Lung (tissue), 11 donors: ENCODE measurements at regions not wholly inside any gene's neighbourhood (a gene's known extent, or its start where the extent isn't known, plus 50 kb on each side); places are given as distances from the start of the nearest gene placed in this dataset.
"Not testable (repeated sequence)": the region's sequence is repeated elsewhere in the genome, so short reads cannot be mapped to it uniquely, and the experiment has no call there.

Experiments
- ATAC-seq: fragments of 200-7000 bp; cut with Tn5 transposase; one replicate; pipeline ENCODE4 v1.9.1; 2020; ENCODE audit warnings: moderate number of reproducible peaks; ENCODE audit not compliant: insufficient read depth, low FRiP score
- DNase-seq, 3 donors: peaks; one replicate each; pipeline ENCODE4 v3.0.0-alpha.2; 2013 to 2017
- H3K27ac ChIP-seq, 2 donors: one replicate each; pipeline ENCODE4 v1.5.1; 2013; ENCODE audit warnings: mild to moderate bottlenecking in 2 of 2, moderate library complexity in 2 of 2, control low read depth in 1 of 2, inconsistent platforms in 1 of 2, low read depth in 1 of 2, low read length in 1 of 2
- H3K27me3 ChIP-seq, 3 donors: one replicate each; pipeline ENCODE4 v1.5.1; 2013; ENCODE audit warnings: low read length in 2 of 3; ENCODE audit not compliant: control insufficient read depth in 3 of 3, insufficient read depth in 3 of 3
- H3K36me3 ChIP-seq, 4 donors: one replicate each; pipeline ENCODE4 v1.5.1; 2013; ENCODE audit warnings: low read length in 4 of 4, mild to moderate bottlenecking in 1 of 4, moderate library complexity in 1 of 4; ENCODE audit not compliant: control insufficient read depth in 4 of 4, insufficient read depth in 4 of 4
- H3K4me1 ChIP-seq, 5 donors: one replicate each; pipeline ENCODE4 v1.5.1; 2013; ENCODE audit warnings: low read length in 5 of 5, mild to moderate bottlenecking in 2 of 5, moderate library complexity in 1 of 5; ENCODE audit not compliant: control insufficient read depth in 5 of 5, insufficient read depth in 5 of 5
- H3K4me3 ChIP-seq: one replicate; pipeline ENCODE4 v1.5.1; 2013; ENCODE audit warnings: mild to moderate bottlenecking, control low read depth, moderate library complexity
- H3K9ac ChIP-seq, 2 donors: one replicate each; pipeline ENCODE4 v1.5.1; 2013; ENCODE audit warnings: low read length in 2 of 2, control low read depth in 1 of 2; ENCODE audit not compliant: insufficient read depth in 1 of 2
- H3K9me3 ChIP-seq, 4 donors: one replicate each; pipeline ENCODE4 v1.5.1; 2013; ENCODE audit warnings: low read length in 3 of 4, mild to moderate bottlenecking in 1 of 4, moderate library complexity in 1 of 4; ENCODE audit not compliant: control insufficient read depth in 4 of 4, insufficient read depth in 3 of 4
- WGBS, 2 donors: extraction: QIAGEN DNeasy Blood & Tissue Kit; methylation state at CpG; one replicate each; pipeline ENCODE4 v1.1.7; 2013; 5-methylcytosine and 5-hydroxymethylcytosine counted together
- TF ChIP-seq, protein P1 (sequence below): IDR thresholded peaks from 2 replicates; pipeline ENCODE4 v1.5.1; 2012; ENCODE audit warnings: mild to moderate bottlenecking; ENCODE audit errors: control extremely low read depth, extremely low read depth
- donor health status: control.
- donor health status: control.
- donor health status: Bipolar disorder and iron deficiency.
- donor health status: healthy.
- donor health status: DM: yes; HTN: yes; CAD: no.

GRCh38 chr17:79548116-79548515, 62.7 kb downstream of the RBFOX3 start:
- H3K4me1 ChIP-seq: peaks cover 0 to 5% (median 0%) of the 10 kb centered on the region in 5 donors
- H3K9me3 ChIP-seq: peaks cover 0 to 3% (median 0%) of the 10 kb centered on the region in 4 donors
- H3K27me3 ChIP-seq: peaks cover 0 to 17% (median 4%) of the 10 kb centered on the region in 3 donors
- H3K27ac ChIP-seq: no peak overlapping the region
- no peak for DNase-seq
- TF ChIP-seq, protein P1, sequence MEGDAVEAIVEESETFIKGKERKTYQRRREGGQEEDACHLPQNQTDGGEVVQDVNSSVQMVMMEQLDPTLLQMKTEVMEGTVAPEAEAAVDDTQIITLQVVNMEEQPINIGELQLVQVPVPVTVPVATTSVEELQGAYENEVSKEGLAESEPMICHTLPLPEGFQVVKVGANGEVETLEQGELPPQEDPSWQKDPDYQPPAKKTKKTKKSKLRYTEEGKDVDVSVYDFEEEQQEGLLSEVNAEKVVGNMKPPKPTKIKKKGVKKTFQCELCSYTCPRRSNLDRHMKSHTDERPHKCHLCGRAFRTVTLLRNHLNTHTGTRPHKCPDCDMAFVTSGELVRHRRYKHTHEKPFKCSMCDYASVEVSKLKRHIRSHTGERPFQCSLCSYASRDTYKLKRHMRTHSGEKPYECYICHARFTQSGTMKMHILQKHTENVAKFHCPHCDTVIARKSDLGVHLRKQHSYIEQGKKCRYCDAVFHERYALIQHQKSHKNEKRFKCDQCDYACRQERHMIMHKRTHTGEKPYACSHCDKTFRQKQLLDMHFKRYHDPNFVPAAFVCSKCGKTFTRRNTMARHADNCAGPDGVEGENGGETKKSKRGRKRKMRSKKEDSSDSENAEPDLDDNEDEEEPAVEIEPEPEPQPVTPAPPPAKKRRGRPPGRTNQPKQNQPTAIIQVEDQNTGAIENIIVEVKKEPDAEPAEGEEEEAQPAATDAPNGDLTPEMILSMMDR: no peak
- no peaks in the 10 kb centered on the region for H3K36me3 ChIP-seq
- ATAC-seq: no peak
- no peak overlapping the region for H3K4me3 ChIP-seq
- no peak overlapping the region for H3K9ac ChIP-seq
- 83 to 89% methylated on average over 14 of the region's 14 CpGs for WGBS, 2 donors

DNA sequence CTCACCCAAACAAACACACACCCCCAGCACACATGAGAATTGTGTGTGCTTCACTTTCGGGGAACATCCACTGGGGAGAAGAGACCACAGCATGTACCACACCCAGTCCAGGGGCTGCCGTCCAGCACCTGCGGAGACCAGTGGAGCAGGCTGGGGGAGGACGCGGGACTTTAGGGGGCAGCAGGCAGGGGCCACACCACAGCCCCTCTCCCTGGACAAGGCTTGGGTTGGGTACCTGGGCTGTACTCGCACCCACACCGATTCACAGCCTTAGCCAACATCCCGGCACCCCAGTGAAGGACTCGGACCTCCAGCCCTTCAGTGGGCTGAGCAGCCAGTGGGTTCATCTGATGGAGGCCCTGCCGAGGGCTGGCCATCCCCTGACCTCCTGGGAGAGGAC, 63.3 kb downstream of the RBFOX3 start:
- no peak overlapping the region for H3K27ac ChIP-seq
- peaks cover 0 to 8% (median 0%) of the 10 kb centered on the region in 5 donors for H3K4me1 ChIP-seq
- peaks cover 0 to 3% (median 0%) of the 10 kb centered on the region in 4 donors for H3K9me3 ChIP-seq
- H3K27me3 ChIP-seq: peaks cover 0 to 17% (median 4%) of the 10 kb centered on the region in 3 donors
- ATAC-seq: no peak
- H3K36me3 ChIP-seq: no peaks in the 10 kb centered on the region
- 83 to 87% methylated on average over 10 of the region's 10 CpGs for WGBS, 2 donors
- H3K9ac ChIP-seq: no peak overlapping the region
- TF ChIP-seq, protein P1: no peak
- DNase-seq: no peak
- no peak overlapping the region for H3K4me3 ChIP-seq

- DNase-seq, H3K9me3 ChIP-seq, ATAC-seq, H3K27ac ChIP-seq, H3K4me1 ChIP-seq, H3K9ac ChIP-seq, H3K4me3 ChIP-seq, H3K36me3 ChIP-seq: not testable (repeated sequence)
- H3K27me3 ChIP-seq: peaks cover 0 to 17% (median 4%) of the 10 kb centered on the region in 3 donors
- 84 to 94% methylated on average over 12 of the region's 12 CpGs for WGBS, 2 donors
Measured at GRCh38 chr17:79547171-79547570, 63.7 kb downstream of the RBFOX3 start.

DNA sequence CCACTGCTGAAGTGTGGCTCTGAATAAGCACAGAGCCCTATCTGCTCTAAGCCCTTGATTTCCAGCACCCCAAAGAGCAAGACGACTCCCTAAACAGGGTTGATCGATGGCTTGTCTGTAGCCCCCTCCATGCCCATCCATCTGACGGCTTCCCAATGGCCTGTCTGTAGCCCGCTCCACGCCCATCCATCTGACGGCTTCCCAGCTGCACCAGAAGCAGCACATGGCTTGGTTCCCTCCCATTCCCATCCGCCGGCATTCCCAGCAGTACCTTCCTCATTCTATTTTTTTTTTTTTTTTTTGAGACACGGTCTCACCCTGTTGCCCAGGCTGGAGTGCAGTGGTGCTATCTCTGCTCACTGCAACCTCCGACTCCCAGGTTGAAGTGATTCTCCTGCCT, 64.5 kb downstream of the RBFOX3 start:
- WGBS, 2 donors: 76 to 84% methylated on average over 10 of the region's 10 CpGs
- TF ChIP-seq, protein P1: no peak
- peaks cover 0 to 17% (median 4%) of the 10 kb centered on the region in 3 donors for H3K27me3 ChIP-seq

More for the DNA sequence above, 64.5 kb downstream of the RBFOX3 start:
- ATAC-seq (no peak), DNase-seq (no peak)
- Histone ChIP-seq H3K9ac (no peak overlapping the region), H3K27ac (no peak overlapping the region), H3K9me3 (peaks cover 0 to 3% (median 0%) of the 10 kb centered on the region in 4 donors), H3K4me1 (peaks cover 0 to 8% (median 0%) of the 10 kb centered on the region in 5 donors), H3K36me3 (no peaks in the 10 kb centered on the region), H3K4me3 (no peak overlapping the region)
